ENCODE measurements at regions not wholly inside any gene's neighbourhood (a gene's known extent, or its start where the extent isn't known, plus 50 kb on each side); places are given as distances from the start of the nearest gene placed in this dataset.

GRCh38 chr9:81850724-81851123 is 77.5 kb upstream of the SPATA31D4 start:
- no peaks in the 10 kb centered on the region for H3K9me3 Mint-ChIP-seq
- H3K4me1 Mint-ChIP-seq = no peaks in the 10 kb centered on the region
- H3K27me3 Mint-ChIP-seq = no peaks in the 10 kb centered on the region
- H3K27ac Mint-ChIP-seq = no peak overlapping the region
- DNase-seq (no peak), ATAC-seq (no peak)
- H3K4me3 Mint-ChIP-seq = no peak overlapping the region

GRCh38 chr9:81851340-81851739 is 76.9 kb upstream of the SPATA31D4 start:
- DNase-seq = no peak
- no peak for ATAC-seq
- Mint-ChIP-seq H3K27ac (no peak overlapping the region), H3K27me3 (no peaks in the 10 kb centered on the region), H3K4me1 (no peaks in the 10 kb centered on the region), H3K4me3 (no peak overlapping the region), H3K9me3 (no peaks in the 10 kb centered on the region)

DNA sequence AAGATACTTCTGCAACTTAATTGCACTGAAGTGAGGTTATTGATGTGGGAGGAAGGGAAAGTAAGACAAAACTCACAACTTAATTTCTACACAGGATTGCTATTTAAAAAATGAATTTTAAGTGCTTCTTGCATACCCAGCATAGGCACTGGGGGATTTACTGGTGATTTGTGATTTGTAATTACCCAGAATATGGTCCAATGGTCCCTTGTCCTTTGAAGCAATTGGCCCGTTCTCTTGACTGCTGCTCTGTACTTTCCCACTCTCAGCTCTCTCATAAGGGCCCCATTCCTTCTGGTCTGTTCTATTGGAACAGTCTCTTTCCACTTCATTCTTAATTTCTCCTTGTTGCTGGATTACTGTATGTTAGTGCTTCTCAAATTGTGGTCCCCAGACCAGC is 75.4 kb upstream of the SPATA31D4 start:
- no peak overlapping the region for H3K4me3 Mint-ChIP-seq
- H3K27ac Mint-ChIP-seq = no peak overlapping the region
- ATAC-seq (no peak), DNase-seq (no peak)
- no peaks in the 10 kb centered on the region for H3K27me3 Mint-ChIP-seq
- no peaks in the 10 kb centered on the region for H3K9me3 Mint-ChIP-seq
- H3K4me1 Mint-ChIP-seq = no peaks in the 10 kb centered on the region

GRCh38 chr9:81855538-81855937 is 72.7 kb upstream of the SPATA31D4 start:
- Mint-ChIP-seq H3K9me3 (no peaks in the 10 kb centered on the region), H3K27me3 (no peaks in the 10 kb centered on the region), H3K4me3 (no peak overlapping the region), H3K27ac (no peak overlapping the region), H3K4me1 (no peaks in the 10 kb centered on the region)
- DNase-seq (no peak), ATAC-seq (no peak)

- no peaks in the 10 kb centered on the region for H3K9me3 Mint-ChIP-seq
These were observed 69.4 kb upstream of the SPATA31D4 start for GRCh38 chr9:81858657-81859430.

DNA sequence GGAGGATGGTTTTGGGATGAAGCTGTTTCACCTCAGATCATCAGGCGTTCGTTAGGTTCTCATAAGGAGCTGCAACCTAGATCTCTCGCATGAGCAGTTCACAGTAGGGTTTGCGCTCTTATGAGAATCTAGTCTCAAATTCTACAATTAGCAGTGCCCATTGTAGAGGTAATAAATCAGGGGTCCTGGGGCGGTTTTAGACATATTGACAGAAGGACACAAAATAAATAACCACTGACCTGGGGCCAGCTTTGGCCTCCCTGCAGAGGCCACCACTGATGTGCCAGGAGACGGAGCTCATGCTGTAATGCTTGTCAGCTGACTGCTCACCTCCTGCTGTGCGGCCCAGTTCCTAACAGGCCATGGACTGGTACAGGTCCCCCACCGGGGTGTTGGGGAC is 67.6 kb upstream of the SPATA31D4 start:
- no peaks in the 10 kb centered on the region for H3K4me1 Mint-ChIP-seq
- H3K27ac Mint-ChIP-seq = no peak overlapping the region
- ATAC-seq (no peak), DNase-seq (no peak)
- no peaks in the 10 kb centered on the region for H3K27me3 Mint-ChIP-seq
- H3K9me3 Mint-ChIP-seq = peaks cover 0 to 1% of the 10 kb centered on the region in 2 donors
- no peak overlapping the region for H3K4me3 Mint-ChIP-seq

More at GRCh38 chr9:81858657-81859430, 69.4 kb upstream of the SPATA31D4 start:
- H3K4me1 Mint-ChIP-seq = no peaks in the 10 kb centered on the region
- no peak overlapping the region for H3K4me3 Mint-ChIP-seq
- DNase-seq (no peak), ATAC-seq (no peak)
- H3K27ac Mint-ChIP-seq = no peak overlapping the region
- H3K27me3 Mint-ChIP-seq = no peaks in the 10 kb centered on the region

DNA sequence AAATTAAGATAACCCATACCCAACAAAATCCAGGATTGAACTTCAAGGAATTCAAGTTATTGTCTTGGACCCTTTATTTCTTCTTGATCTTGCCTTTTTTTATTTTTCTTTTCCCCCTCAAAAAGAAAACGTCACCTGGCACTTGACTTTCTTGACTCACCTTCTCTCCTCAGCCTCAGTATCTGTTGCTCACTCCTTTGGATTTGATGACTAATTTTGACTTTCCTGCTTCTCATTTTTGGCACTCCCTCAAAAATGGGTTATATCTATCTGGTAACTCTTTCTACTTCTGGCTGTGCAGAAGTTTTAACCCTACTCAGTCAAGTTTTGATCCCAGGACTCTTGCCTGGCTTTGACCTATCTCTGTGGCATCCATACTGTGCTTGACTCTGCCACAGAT is 66.6 kb upstream of the SPATA31D4 start:
- no peaks in the 10 kb centered on the region for H3K27me3 Mint-ChIP-seq
- H3K9me3 Mint-ChIP-seq = peaks cover 0 to 6% of the 10 kb centered on the region in 2 donors
- DNase-seq (no peak), ATAC-seq (no peak)
- no peak overlapping the region for H3K27ac Mint-ChIP-seq
- no peak overlapping the region for H3K4me3 Mint-ChIP-seq
- H3K4me1 Mint-ChIP-seq = no peaks in the 10 kb centered on the region

DNA sequence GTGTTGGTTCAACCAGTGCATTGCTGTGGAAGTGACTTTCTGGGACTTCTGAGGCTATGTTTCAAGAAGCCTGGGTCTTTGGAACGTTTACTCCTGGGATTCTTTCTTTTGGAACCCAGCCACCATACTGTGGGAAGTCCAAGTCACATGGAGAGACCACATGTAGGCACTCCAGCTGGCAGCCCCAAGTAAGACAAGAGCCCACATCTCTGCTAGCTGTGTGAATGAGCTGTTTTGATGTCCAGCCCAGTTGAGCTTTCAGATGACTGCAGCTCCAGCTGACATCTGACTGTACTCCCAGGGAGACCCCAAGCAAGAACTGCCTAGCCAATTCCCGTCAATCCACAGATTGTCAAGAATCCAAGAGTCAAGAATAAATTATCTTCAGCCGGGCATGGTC is 60.1 kb upstream of the SPATA31D4 start:
- ATAC-seq = no peak

GRCh38 chr9:81871695-81872094 is 56.5 kb upstream of the SPATA31D4 start:
- H3K27ac Mint-ChIP-seq = no peak overlapping the region
- H3K27me3 Mint-ChIP-seq = no peaks in the 10 kb centered on the region
- no peak for ATAC-seq
- H3K4me1 Mint-ChIP-seq = no peaks in the 10 kb centered on the region
- H3K9me3 Mint-ChIP-seq = no peaks in the 10 kb centered on the region
- no peak overlapping the region for H3K4me3 Mint-ChIP-seq
- no peak for DNase-seq

More for the DNA sequence above, 60.1 kb upstream of the SPATA31D4 start:
- Mint-ChIP-seq H3K9me3 (peaks cover 0 to 6% of the 10 kb centered on the region in 2 donors), H3K27me3 (no peaks in the 10 kb centered on the region), H3K4me1 (no peaks in the 10 kb centered on the region), H3K27ac (no peak overlapping the region), H3K4me3 (no peak overlapping the region)
- DNase-seq = no peak

DNA sequence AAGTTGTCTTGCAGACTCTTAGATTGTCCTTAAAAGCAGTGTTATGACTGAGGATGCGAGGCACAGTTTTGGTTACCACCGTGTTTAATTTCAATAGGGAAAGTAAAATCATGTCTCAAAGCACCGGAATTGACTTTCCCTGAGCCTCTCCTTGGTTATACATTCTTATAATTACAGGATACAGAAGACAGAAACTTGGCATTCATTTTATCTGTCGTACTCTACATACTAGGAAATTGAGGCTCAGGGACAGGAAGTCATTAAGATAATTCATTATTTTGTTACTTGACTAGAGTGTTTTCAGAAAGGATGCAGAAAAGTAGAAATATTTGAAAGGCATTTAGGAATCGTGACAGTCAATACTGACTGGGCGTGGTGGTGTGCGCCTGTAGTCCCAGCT is 54.0 kb upstream of the SPATA31D4 start:
- ATAC-seq (no peak), DNase-seq (no peak)
- Mint-ChIP-seq H3K27me3 (no peaks in the 10 kb centered on the region), H3K4me3 (no peak overlapping the region), H3K27ac (no peak overlapping the region), H3K4me1 (no peaks in the 10 kb centered on the region), H3K9me3 (no peaks in the 10 kb centered on the region)

GRCh38 chr9:81874931-81875330 is 53.3 kb upstream of the SPATA31D4 start:
- no peaks in the 10 kb centered on the region for H3K27me3 Mint-ChIP-seq
- ATAC-seq (no peak), DNase-seq (no peak)
- no peak overlapping the region for H3K27ac Mint-ChIP-seq
- H3K4me3 Mint-ChIP-seq = no peak overlapping the region
- H3K4me1 Mint-ChIP-seq = no peaks in the 10 kb centered on the region
- H3K9me3 Mint-ChIP-seq = no peaks in the 10 kb centered on the region

- no peaks in the 10 kb centered on the region for H3K4me1 Mint-ChIP-seq
- no peak overlapping the region for H3K27ac Mint-ChIP-seq
- no peak for DNase-seq
- H3K27me3 Mint-ChIP-seq = no peaks in the 10 kb centered on the region
- no peaks in the 10 kb centered on the region for H3K9me3 Mint-ChIP-seq
- H3K4me3 Mint-ChIP-seq = no peak overlapping the region
- no peak for ATAC-seq
These were observed 51.2 kb upstream of the SPATA31D4 start for GRCh38 chr9:81877047-81877446.
